Parathyroid adenoma (tissue), 2 donors: ENCODE measurements at regions not wholly inside any gene's neighbourhood (a gene's known extent, or its start where the extent isn't known, plus 50 kb on each side); places are given as distances from the start of the nearest gene placed in this dataset.

Experiments used
- H2AFZ ChIP-seq: fragments of 300-600 bp; sonication (generic); one replicate; pipeline ENCODE4 v1.7.0; 2017; ENCODE audit warnings: antibody characterized with exemption, mild to moderate bottlenecking
- H3K27ac ChIP-seq: fragments of 300-600 bp; sonication (generic); one replicate; pipeline ENCODE4 v1.7.0; 2017
- H3K27me3 ChIP-seq: fragments of 300-600 bp; sonication (generic); one replicate; pipeline ENCODE4 v1.7.0; 2017; ENCODE audit warnings: low read length; ENCODE audit not compliant: control insufficient read depth, insufficient read depth
- H3K36me3 ChIP-seq: fragments of 300-600 bp; sonication (generic); one replicate; pipeline ENCODE4 v1.7.0; 2017; ENCODE audit warnings: low read length; ENCODE audit not compliant: control insufficient read depth, insufficient read depth
- H3K4me1 ChIP-seq: fragments of 300-600 bp; sonication (generic); one replicate; pipeline ENCODE4 v1.7.0; 2017; ENCODE audit warnings: control low read depth
- H3K4me2 ChIP-seq: fragments of 300-600 bp; sonication (generic); one replicate; pipeline ENCODE4 v1.7.0; 2017; ENCODE audit warnings: low read length
- H3K4me3 ChIP-seq: fragments of 300-600 bp; sonication (generic); one replicate; pipeline ENCODE4 v1.7.0; 2017; ENCODE audit warnings: low read depth, low read length
- H3K79me2 ChIP-seq: fragments of 300-600 bp; sonication (generic); one replicate; pipeline ENCODE4 v1.7.0; 2017; ENCODE audit warnings: control low read depth
- H3K9ac ChIP-seq: fragments of 300-600 bp; sonication (generic); one replicate; pipeline ENCODE4 v1.7.0; 2017; ENCODE audit warnings: mild to moderate bottlenecking
- H3K9me3 ChIP-seq: fragments of 300-600 bp; sonication (generic); one replicate; pipeline ENCODE4 v1.7.0; 2017; ENCODE audit warnings: low read length; ENCODE audit not compliant: control insufficient read depth
- CTCF ChIP-seq: fragments of 300-600 bp; sonication (generic); IDR thresholded peaks from one replicate; pipeline ENCODE4 v1.7.0; 2017; ENCODE audit warnings: antibody characterized with exemption, mild to moderate bottlenecking
- donor health status: primary hyperparathyroidism.

GRCh38 chr7:153514032-153514431 lies 538.2 kb upstream of the DPP6 start:
- Histone ChIP-seq H3K4me1 (no peaks in the 10 kb centered on the region), H3K27me3 (peaks cover 3% of the 10 kb centered on the region), H3K9me3 (no peaks in the 10 kb centered on the region), H2AFZ (no peak overlapping the region), H3K9ac (no peak overlapping the region), H3K36me3 (no peaks in the 10 kb centered on the region), H3K4me2 (no peak overlapping the region), H3K79me2 (no peaks in the 10 kb centered on the region), H3K4me3 (no peak overlapping the region), H3K27ac (no peak overlapping the region)
- TF ChIP-seq CTCF = no peak

- no peak for TF ChIP-seq CTCF
- H3K79me2 ChIP-seq = no peaks in the 10 kb centered on the region
- no peak overlapping the region for H3K4me3 ChIP-seq
- H3K27ac ChIP-seq = no peak overlapping the region
- H3K36me3 ChIP-seq = no peaks in the 10 kb centered on the region
- no peaks in the 10 kb centered on the region for H3K9me3 ChIP-seq
- H3K4me1 ChIP-seq = no peaks in the 10 kb centered on the region
- peaks cover 3% of the 10 kb centered on the region for H3K27me3 ChIP-seq
- no peak overlapping the region for H2AFZ ChIP-seq
- no peak overlapping the region for H3K9ac ChIP-seq
- no peak overlapping the region for H3K4me2 ChIP-seq
Measured at GRCh38 chr7:153515359-153515758, 536.8 kb upstream of the DPP6 start.

- no peaks in the 10 kb centered on the region for H3K79me2 ChIP-seq
- no peak overlapping the region for H3K9ac ChIP-seq
- TF ChIP-seq CTCF = no peak
- no peaks in the 10 kb centered on the region for H3K9me3 ChIP-seq
- no peaks in the 10 kb centered on the region for H3K36me3 ChIP-seq
- no peaks in the 10 kb centered on the region for H3K4me1 ChIP-seq
- H2AFZ ChIP-seq = no peak overlapping the region
- H3K4me2 ChIP-seq = no peak overlapping the region
- peaks cover 3% of the 10 kb centered on the region for H3K27me3 ChIP-seq
- H3K27ac ChIP-seq = no peak overlapping the region
- H3K4me3 ChIP-seq = no peak overlapping the region
Measured at GRCh38 chr7:153518201-153518984, 533.8 kb upstream of the DPP6 start.

- no peaks in the 10 kb centered on the region for H3K4me1 ChIP-seq
- H3K27ac ChIP-seq = no peak overlapping the region
- H3K36me3 ChIP-seq = no peaks in the 10 kb centered on the region
- H3K4me3 ChIP-seq = no peak overlapping the region
- H3K27me3 ChIP-seq = peaks cover 3% of the 10 kb centered on the region
- TF ChIP-seq CTCF = no peak
- no peak overlapping the region for H2AFZ ChIP-seq
- H3K79me2 ChIP-seq = no peaks in the 10 kb centered on the region
- H3K4me2 ChIP-seq = no peak overlapping the region
- no peak overlapping the region for H3K9ac ChIP-seq
- H3K9me3 ChIP-seq = no peaks in the 10 kb centered on the region
Measured at GRCh38 chr7:153521370-153521769, 530.8 kb upstream of the DPP6 start.

GRCh38 chr7:153522261-153522660 lies 529.9 kb upstream of the DPP6 start:
- H3K4me3 ChIP-seq = no peak overlapping the region
- peaks cover 3% of the 10 kb centered on the region for H3K27me3 ChIP-seq
- no peaks in the 10 kb centered on the region for H3K4me1 ChIP-seq
- H2AFZ ChIP-seq = no peak overlapping the region
- H3K9me3 ChIP-seq = no peaks in the 10 kb centered on the region
- no peaks in the 10 kb centered on the region for H3K36me3 ChIP-seq
- no peaks in the 10 kb centered on the region for H3K79me2 ChIP-seq
- H3K27ac ChIP-seq = no peak overlapping the region
- no peak for TF ChIP-seq CTCF
- H3K9ac ChIP-seq = no peak overlapping the region
- H3K4me2 ChIP-seq = no peak overlapping the region
